ENCODE measurements at regions not wholly inside any gene's neighbourhood (a gene's known extent, or its start where the extent isn't known, plus 50 kb on each side); places are given as distances from the start of the nearest gene placed in this dataset.

GRCh38 chr11:87444993-87445392 lies 407.3 kb downstream of the TMEM135 start:
- TF ChIP-seq, protein P1, sequence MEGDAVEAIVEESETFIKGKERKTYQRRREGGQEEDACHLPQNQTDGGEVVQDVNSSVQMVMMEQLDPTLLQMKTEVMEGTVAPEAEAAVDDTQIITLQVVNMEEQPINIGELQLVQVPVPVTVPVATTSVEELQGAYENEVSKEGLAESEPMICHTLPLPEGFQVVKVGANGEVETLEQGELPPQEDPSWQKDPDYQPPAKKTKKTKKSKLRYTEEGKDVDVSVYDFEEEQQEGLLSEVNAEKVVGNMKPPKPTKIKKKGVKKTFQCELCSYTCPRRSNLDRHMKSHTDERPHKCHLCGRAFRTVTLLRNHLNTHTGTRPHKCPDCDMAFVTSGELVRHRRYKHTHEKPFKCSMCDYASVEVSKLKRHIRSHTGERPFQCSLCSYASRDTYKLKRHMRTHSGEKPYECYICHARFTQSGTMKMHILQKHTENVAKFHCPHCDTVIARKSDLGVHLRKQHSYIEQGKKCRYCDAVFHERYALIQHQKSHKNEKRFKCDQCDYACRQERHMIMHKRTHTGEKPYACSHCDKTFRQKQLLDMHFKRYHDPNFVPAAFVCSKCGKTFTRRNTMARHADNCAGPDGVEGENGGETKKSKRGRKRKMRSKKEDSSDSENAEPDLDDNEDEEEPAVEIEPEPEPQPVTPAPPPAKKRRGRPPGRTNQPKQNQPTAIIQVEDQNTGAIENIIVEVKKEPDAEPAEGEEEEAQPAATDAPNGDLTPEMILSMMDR (IDR thresholded peaks at IDR 0.05): no peak

- TF ChIP-seq, protein P1 (IDR thresholded peaks at IDR 0.05): no peak
Observed at GRCh38 chr11:87443707-87444106, 406.0 kb downstream of the TMEM135 start.

GRCh38 chr11:87440076-87440770 lies 402.5 kb downstream of the TMEM135 start:
- TF ChIP-seq, protein P1 (IDR thresholded peaks at IDR 0.05): no peak

DNA sequence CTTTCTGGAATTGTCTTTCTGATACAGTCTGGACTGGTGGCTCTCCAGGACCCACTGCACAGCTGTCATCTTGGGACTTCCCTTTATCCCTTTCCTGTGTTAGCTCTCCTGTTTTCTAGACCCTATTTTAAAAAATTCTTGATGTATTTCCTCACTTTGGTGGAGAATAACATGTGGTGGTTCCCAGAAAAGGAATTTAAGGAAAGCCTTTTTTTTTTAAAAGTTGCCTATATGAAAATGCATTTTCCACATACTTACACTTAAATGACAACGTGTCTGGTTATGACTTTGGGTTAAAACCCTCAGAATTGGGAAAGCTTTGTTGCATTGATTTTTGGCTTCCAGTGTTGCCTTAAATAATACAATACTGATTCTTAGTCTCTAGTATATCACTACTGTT lies 400.7 kb downstream of the TMEM135 start:
- TF ChIP-seq, protein P1 (IDR thresholded peaks at IDR 0.05): no peak

GRCh38 chr11:87437844-87438223 lies 400.1 kb downstream of the TMEM135 start:
- TF ChIP-seq, protein P1 (IDR thresholded peaks at IDR 0.05): no peak

- TF ChIP-seq, protein P1 (IDR thresholded peaks at IDR 0.05): no peak
Observed at GRCh38 chr11:87437133-87437843, 399.6 kb downstream of the TMEM135 start.

DNA sequence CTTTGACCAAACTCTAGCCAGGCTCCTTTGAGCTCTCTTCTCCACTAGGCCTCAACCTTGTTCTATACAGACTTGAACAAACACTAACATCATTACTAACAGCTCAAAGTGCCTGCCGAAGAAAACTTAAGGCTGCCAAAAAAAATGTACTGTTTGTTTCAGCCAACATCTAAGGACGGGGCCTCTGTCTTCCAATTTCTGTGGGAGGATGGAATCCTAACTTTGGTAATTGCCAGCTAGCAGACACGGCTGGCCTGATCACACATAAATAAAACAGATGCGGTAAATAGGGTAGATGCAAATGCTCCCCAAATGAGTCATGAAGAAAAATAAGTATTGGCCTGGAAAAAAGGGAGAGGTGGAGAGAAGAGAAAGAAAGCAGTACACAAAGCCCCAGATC lies 394.3 kb downstream of the TMEM135 start:
- TF ChIP-seq, protein P1 (IDR thresholded peaks at IDR 0.05): no peak

All from LNCAP (cell line).